ENCODE measurements at regions not wholly inside any gene's neighbourhood (a gene's known extent, or its start where the extent isn't known, plus 50 kb on each side); places are given as distances from the start of the nearest gene placed in this dataset.

DNA sequence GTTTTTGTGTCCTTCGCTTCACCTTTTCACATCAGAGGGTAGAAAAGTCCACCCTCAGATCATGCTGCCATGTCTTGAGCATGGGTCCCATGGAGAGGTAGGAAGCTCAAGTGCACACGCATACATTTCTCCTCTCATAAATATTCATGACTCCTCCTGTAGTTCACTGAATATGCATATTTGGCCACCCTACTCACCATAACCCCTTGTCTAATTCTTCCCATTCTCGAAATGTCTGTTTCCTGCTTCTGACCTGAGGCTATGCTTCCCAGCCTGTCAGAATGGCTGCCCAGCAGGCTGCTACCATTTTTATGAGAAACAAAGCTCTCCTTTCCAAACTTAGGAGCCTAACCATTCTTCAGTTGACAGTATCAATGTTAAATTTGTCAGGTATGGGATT, 86.5 kb downstream of the ADRA2C start:
- DNase-seq = no peak

DNA sequence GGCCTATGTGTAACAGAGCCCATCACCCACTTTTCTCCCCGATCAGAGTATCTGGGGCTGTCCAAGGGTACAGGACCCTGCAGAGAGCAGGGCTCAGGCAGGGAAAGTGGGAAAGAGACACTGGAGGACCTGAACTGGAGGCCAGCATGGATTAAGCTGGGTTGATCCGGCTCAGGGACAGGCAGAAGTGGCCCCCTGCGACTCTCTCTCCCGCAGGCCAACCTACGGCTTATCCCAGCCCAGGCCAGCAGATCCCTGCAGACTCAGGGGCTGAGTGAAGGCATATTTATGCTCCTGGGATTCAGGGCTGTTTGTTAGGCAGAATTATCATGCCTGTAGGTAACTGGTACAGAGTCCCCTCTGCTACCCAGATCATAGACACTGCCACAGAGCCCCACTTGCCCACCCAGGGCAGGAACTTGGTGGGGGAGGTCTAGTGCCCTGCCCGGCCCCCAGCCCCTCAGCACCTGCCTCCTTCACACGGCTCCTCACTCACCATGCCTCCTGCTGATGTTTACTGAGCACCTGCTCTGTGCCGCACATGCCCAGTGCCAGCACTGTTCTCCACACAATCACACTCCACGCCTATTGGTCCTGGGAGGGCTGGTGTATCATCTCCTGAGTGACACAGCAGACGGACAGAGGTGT, 87.3 kb downstream of the ADRA2C start:
- no peak for DNase-seq

GRCh38 chr4:3854661-3855060, 88.5 kb downstream of the ADRA2C start:
- DNase-seq = no peak

GRCh38 chr4:3855646-3856045, 89.5 kb downstream of the ADRA2C start:
- DNase-seq = no peak

GRCh38 chr4:3856604-3857204, 90.5 kb downstream of the ADRA2C start:
- DNase-seq = no peak

- no peak for DNase-seq
These were observed 91.2 kb downstream of the ADRA2C start for GRCh38 chr4:3857269-3857926.

DNA sequence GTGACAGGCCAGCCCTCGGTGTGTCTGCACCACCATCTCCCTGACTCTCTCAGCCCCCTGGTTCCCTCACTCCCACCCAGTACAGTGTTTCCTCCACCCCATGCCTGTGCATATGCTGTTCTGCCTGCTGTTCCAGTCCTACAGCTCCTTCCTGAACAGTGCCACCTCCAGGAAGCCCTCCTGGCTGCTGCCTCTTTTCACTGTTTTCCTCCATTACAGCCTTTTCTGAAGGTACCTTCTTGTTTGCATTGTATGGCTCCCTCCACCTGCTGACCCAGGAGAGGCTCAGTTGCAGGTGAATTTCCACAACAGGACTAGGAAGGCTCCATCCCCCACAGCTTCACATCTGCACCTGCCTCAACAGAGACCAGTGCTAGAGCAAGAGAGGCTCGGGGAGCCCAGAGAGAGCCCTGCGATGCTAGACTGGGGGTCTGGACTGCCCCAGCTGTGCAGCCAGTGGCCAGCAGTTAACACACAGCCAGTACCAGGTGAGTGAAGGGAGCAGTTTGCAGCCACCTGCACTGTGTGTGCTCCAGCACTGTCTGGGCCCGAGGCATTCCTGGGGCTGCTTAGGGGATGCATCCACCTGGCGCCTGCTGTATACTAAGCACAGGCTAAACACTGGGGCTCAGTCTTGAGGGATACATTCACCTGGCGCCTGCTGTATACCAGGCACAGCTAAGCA, 92.0 kb downstream of the ADRA2C start:
- DNase-seq = no peak

GRCh38 chr4:3858765-3859388, 92.7 kb downstream of the ADRA2C start:
- DNase-seq = no peak

- no peak for DNase-seq
These were observed 93.4 kb downstream of the ADRA2C start for GRCh38 chr4:3859571-3859970.

- DNase-seq = no peak
These were observed 94.1 kb downstream of the ADRA2C start for GRCh38 chr4:3860061-3860912.

GRCh38 chr4:3860913-3861636, 94.9 kb downstream of the ADRA2C start:
- DNase-seq = no peak

DNA sequence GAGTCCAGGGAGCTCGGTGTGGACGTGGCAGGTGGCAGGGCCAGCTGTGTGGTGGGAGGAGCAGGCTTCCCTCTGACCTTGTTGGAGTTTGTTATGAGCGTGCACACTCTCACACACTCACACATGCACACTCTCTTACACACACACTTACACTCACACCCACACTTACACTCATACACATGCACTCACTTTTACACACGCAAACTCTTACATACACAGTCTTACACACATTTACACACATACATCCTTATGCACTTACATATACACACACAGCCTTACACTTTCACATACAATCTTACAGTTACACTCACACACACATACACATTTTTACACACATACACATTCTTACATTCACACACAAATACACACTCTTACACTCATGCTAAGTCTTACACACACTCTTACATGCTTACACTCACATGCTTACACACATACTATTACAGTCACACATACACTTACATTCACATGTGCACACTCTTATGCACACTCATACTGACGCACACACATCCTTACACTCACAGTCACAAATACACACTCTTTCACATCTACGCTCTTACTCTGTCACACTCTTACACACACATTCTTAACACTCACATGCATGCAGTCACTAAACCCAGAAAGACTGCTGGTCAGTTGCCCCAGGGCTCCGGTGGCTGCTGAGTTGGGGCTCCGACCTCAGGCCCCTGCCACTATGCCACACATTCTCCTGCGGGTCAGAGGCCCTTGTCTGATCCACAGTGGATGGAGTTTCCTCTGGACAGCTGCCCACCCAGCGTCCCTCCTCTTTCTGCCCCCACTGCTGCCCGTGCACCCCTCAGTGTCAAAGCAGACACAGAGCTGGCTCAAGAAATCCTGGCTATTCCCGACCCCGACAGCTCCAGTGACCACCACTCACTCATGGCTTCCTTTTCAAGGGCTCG, 95.8 kb downstream of the ADRA2C start:
- DNase-seq = no peak

- no peak for DNase-seq
These were observed 96.6 kb downstream of the ADRA2C start for GRCh38 chr4:3862640-3863420.

- no peak for DNase-seq
These were observed 97.9 kb downstream of the ADRA2C start for GRCh38 chr4:3863841-3864741.

DNA sequence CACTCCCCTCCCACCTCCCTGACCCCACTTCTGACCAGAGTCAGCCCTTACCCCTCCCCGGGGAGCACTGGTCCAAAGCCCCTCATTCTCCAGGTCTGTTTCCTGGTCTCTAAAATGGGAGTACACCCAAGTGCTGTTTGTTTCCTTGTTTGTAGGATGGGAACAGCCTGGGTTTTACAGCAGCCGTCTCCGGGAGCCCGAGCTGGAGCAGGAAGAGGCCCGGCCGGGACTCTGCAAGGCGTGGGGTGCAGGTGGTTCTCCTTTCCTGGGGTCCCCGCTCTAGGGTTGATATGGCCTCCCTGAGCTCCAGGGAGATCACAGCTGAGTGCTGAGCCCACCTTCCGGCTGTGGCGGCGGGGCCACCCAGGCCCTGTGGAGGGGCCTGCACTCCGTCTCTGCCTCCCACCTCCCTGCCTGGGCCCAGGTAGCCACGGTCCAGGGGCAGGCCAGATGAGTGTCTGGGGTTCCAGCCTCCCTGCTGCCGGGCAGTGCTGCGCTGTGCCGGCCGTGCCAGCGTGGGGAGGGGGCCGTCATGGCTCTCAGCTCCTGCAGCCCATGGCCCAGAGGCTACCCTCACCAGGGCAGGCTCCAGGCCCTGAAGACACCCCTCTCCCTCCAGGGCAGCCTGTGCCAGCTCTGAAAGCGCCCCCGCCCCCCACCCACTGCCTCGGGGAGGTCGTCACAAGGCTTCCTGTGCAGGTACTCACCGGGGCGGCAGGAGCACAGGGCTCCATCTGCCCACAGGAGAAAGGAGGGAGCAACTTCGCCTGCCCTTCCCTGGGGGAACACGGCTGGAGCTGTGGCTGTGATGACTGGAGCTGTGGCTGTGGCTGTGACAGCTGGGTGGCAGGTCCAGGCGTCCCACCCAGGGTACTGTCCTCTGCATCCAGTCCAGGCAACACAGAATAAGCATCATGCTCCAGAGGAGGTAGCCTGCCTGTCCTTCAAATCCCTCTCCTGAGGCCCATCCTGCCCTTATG, 98.8 kb downstream of the ADRA2C start:
- DNase-seq = no peak

- no peak for DNase-seq
These were observed 100.0 kb downstream of the ADRA2C start for GRCh38 chr4:3865986-3866812.

- DNase-seq = no peak
These were observed 100.6 kb downstream of the ADRA2C start for GRCh38 chr4:3866813-3867129.

Data from NCI-H446 (cell line).